ENCODE measurements at regions not wholly inside any gene's neighbourhood (a gene's known extent, or its start where the extent isn't known, plus 50 kb on each side); places are given as distances from the start of the nearest gene placed in this dataset.

- TF ChIP-seq CUX1 (CRISPR knock-in tag; IDR thresholded peaks at IDR 0.05): no peak
- no peak for TF ChIP-seq LEF1 (IDR thresholded peaks at IDR 0.05)
These were observed 133.0 kb upstream of the HTR2C start (continued) for GRCh38 chrX:114450911-114451310.

GRCh38 chrX:114451397-114451796 is 132.5 kb upstream of the HTR2C start:
- Histone ChIP-seq H3K4me1 (replicated peaks in 1 of 2; ENCODE audit: control insufficient read depth in 2 of 2, insufficient read depth in 2 of 2, low read length in 2 of 2) (no peaks in the 10 kb centered on the region), H2AFZ (ENCODE audit: low read depth, low read length) (no peak overlapping the region), H3K9me3 (replicated peaks; ENCODE audit: control insufficient read depth, insufficient read depth, low read depth, low read length) (no peaks in the 10 kb centered on the region), H3K79me2 (ENCODE audit: control insufficient read depth, insufficient read depth, low read length) (no peaks in the 10 kb centered on the region), H3K4me3 (no peak overlapping the region), H3K4me2 (ENCODE audit: insufficient read depth, low read length) (no peak overlapping the region), H4K20me1 (replicated peaks; ENCODE audit: control insufficient read depth, insufficient read depth, low read length) (no peaks in the 10 kb centered on the region), H3K9ac (ENCODE audit: insufficient read depth in 1 of 2, low read depth in 2 of 2, low read length in 2 of 2) (no peak overlapping the region), H3K27me3 (ENCODE audit: control insufficient read depth in 2 of 2, insufficient read depth in 2 of 2, low read length in 2 of 2) (no peaks in the 10 kb centered on the region), H3K36me3 (ENCODE audit: control insufficient read depth, insufficient read depth, low read length) (no peaks in the 10 kb centered on the region), H3K9me1 (ENCODE audit: control insufficient read depth, insufficient read depth, low read length) (no peaks in the 10 kb centered on the region), H3K27ac (ENCODE audit: extremely low read depth, low read depth, low read length) (no peak overlapping the region)
- ATAC-seq (no peak), FAIRE-seq (no peak), DNase-seq (ENCODE audit: extremely low read depth in 1 of 4, low spot score in 3 of 4) (no peak)
- TF ChIP-seq RUNX1 (IDR thresholded peaks at IDR 0.05; ENCODE audit: low read depth) (no peak), NEUROD1 (IDR thresholded peaks at IDR 0.05; ENCODE audit: borderline replicate concordance, low read depth, low read length, partially characterized antibody) (no peak), HMBOX1 (IDR thresholded peaks at IDR 0.05) (no peak), HNRNPUL1 (IDR thresholded peaks at IDR 0.05; ENCODE audit: low read length) (no peak)
- intact Hi-C loops (cut with micrococcal nuclease) (no loop called here), in situ Hi-C loops (cut with MboI) (no loop called here)
- ChIA-PET CTCF (ENCODE audit: low intra/inter-chr PET ratio) (interaction anchor here (0.7 kb wide), 1 partner anchor 226 kb away, joined by 3 read pairs; no protein-coding TSS in a partner anchor), POLR2A (interaction anchor here (2.0 kb wide), 1 partner anchor 11 kb away, joined by 8 read pairs; no protein-coding TSS in a partner anchor)
- no TSS peak for BruUV-seq (replicated peaks)
- WGBS (ENCODE audit: insufficient coverage, low coverage, missing lambda C conversion rate): 10% methylated on average over 1 of the region's 1 CpG
